ENCODE measurements at regions not wholly inside any gene's neighbourhood (a gene's known extent, or its start where the extent isn't known, plus 50 kb on each side); places are given as distances from the start of the nearest gene placed in this dataset.

- DNase-seq (ENCODE audit: low spot score): no peak
- Histone ChIP-seq H3K4me3 (ENCODE audit: low read depth in 1 of 3, low read length in 3 of 3) (no peak overlapping the region), H3K4me1 (ENCODE audit: control insufficient read depth in 4 of 4, insufficient read depth in 4 of 4, low read length in 3 of 4) (no peaks in the 10 kb centered on the region), H3K9ac (ENCODE audit: low read depth in 1 of 2, low read length in 2 of 2) (no peak overlapping the region), H3K27ac (ENCODE audit: low read depth in 1 of 2, low read length in 2 of 2) (no peak overlapping the region), H3K36me3 (ENCODE audit: control insufficient read depth in 4 of 4, insufficient read depth in 3 of 4, low read depth in 1 of 4, low read length in 3 of 4) (no peaks in the 10 kb centered on the region), H3K9me3 (ENCODE audit: control insufficient read depth in 4 of 4, low read length in 3 of 4) (no peaks in the 10 kb centered on the region), H3K27me3 (ENCODE audit: control insufficient read depth in 4 of 4, insufficient read depth in 4 of 4, low read length in 3 of 4) (no peaks in the 10 kb centered on the region)
- WGBS: 77% methylated on average over 6 of the region's 6 CpGs
- TF ChIP-seq HNF4A (conservative IDR thresholded peaks at IDR 0.05): no peak
- TF ChIP-seq ATF3 (IDR thresholded peaks at IDR 0.05): no peak
- TF ChIP-seq HNF4G (IDR thresholded peaks at IDR 0.05): no peak
- TF ChIP-seq RAD21 (IDR thresholded peaks at IDR 0.05): no peak
- no peak for TF ChIP-seq EGR1 (IDR thresholded peaks at IDR 0.05; ENCODE audit: low read depth in 2 of 2)
- TF ChIP-seq CTCF (IDR thresholded peaks at IDR 0.05; ENCODE audit: low read depth, low read length, missing input control): no peak
- no peak for TF ChIP-seq MAX (IDR thresholded peaks at IDR 0.05)
- no peak for TF ChIP-seq JUND (IDR thresholded peaks at IDR 0.05)
- no peak for TF ChIP-seq TAF1 (conservative IDR thresholded peaks at IDR 0.05)
- no peak for TF ChIP-seq FOXA2 (IDR thresholded peaks at IDR 0.05)
- no peak for TF ChIP-seq GABPA (IDR thresholded peaks at IDR 0.05 in 1 of 2, conservative IDR thresholded peaks at IDR 0.05 in 1 of 2)
- TF ChIP-seq FOXA1 (IDR thresholded peaks at IDR 0.05): no peak
- no peak for TF ChIP-seq RXRA (IDR thresholded peaks at IDR 0.05)
- TF ChIP-seq SP1 (IDR thresholded peaks at IDR 0.05): no peak
- no peak for TF ChIP-seq NR2F2 (IDR thresholded peaks at IDR 0.05)
Measured at GRCh38 chr2:175854665-175855064, 147.4 kb downstream of the LNPK start.

GRCh38 chr2:175854129-175854528 lies 147.9 kb downstream of the LNPK start:
- WGBS: 73% methylated on average over 3 of the region's 3 CpGs
- Histone ChIP-seq H3K27ac (ENCODE audit: low read depth in 1 of 2, low read length in 2 of 2) (no peak overlapping the region), H3K36me3 (ENCODE audit: control insufficient read depth in 4 of 4, insufficient read depth in 3 of 4, low read depth in 1 of 4, low read length in 3 of 4) (no peaks in the 10 kb centered on the region), H3K4me3 (ENCODE audit: low read depth in 1 of 3, low read length in 3 of 3) (no peak overlapping the region), H3K9me3 (ENCODE audit: control insufficient read depth in 4 of 4, low read length in 3 of 4) (no peaks in the 10 kb centered on the region), H3K9ac (ENCODE audit: low read depth in 1 of 2, low read length in 2 of 2) (no peak overlapping the region), H3K27me3 (ENCODE audit: control insufficient read depth in 4 of 4, insufficient read depth in 4 of 4, low read length in 3 of 4) (no peaks in the 10 kb centered on the region), H3K4me1 (ENCODE audit: control insufficient read depth in 4 of 4, insufficient read depth in 4 of 4, low read length in 3 of 4) (no peaks in the 10 kb centered on the region)
- TF ChIP-seq RXRA (IDR thresholded peaks at IDR 0.05) (no peak), CTCF (IDR thresholded peaks at IDR 0.05; ENCODE audit: low read depth, low read length, missing input control) (no peak), JUND (IDR thresholded peaks at IDR 0.05) (no peak), HNF4G (IDR thresholded peaks at IDR 0.05) (no peak), MAX (IDR thresholded peaks at IDR 0.05) (no peak), SP1 (IDR thresholded peaks at IDR 0.05) (no peak), REST (IDR thresholded peaks at IDR 0.05) (no peak), RAD21 (IDR thresholded peaks at IDR 0.05) (no peak), YY1 (IDR thresholded peaks at IDR 0.05) (no peak), GABPA (IDR thresholded peaks at IDR 0.05 in 1 of 2, conservative IDR thresholded peaks at IDR 0.05 in 1 of 2) (no peak), HNF4A (conservative IDR thresholded peaks at IDR 0.05) (no peak), FOXA2 (IDR thresholded peaks at IDR 0.05) (no peak), ZBTB33 (IDR thresholded peaks at IDR 0.05) (no peak), FOXA1 (IDR thresholded peaks at IDR 0.05) (no peak), EGR1 (IDR thresholded peaks at IDR 0.05; ENCODE audit: low read depth in 2 of 2) (no peak)
- DNase-seq (ENCODE audit: low spot score): no peak
